ENCODE measurements at regions not wholly inside any gene's neighbourhood (a gene's known extent, or its start where the extent isn't known, plus 50 kb on each side); places are given as distances from the start of the nearest gene placed in this dataset.

GRCh38 chrX:3257471-3257870 lies 89.0 kb downstream of the MXRA5 start:
- DNase-seq: no peak

- no peak for DNase-seq
Observed at GRCh38 chrX:3256868-3257267, 89.6 kb downstream of the MXRA5 start.

- no peak for DNase-seq
Observed at GRCh38 chrX:3252744-3253143, 93.7 kb downstream of the MXRA5 start.

GRCh38 chrX:3250966-3251365 lies 95.5 kb downstream of the MXRA5 start:
- DNase-seq: no peak

- no peak for DNase-seq
Observed at GRCh38 chrX:3244955-3245354, 101.5 kb downstream of the MXRA5 start.

GRCh38 chrX:3244203-3244743 lies 102.2 kb downstream of the MXRA5 start:
- DNase-seq: peak; percentile 75

- DNase-seq: no peak
Observed at GRCh38 chrX:3232262-3232923, 114.1 kb downstream of the MXRA5 start.

GRCh38 chrX:3231766-3232165 lies 114.7 kb downstream of the MXRA5 start:
- DNase-seq: no peak

GRCh38 chrX:3230496-3230895 lies 116.0 kb downstream of the MXRA5 start:
- no peak for DNase-seq

- DNase-seq: no peak
Observed at GRCh38 chrX:3227526-3227925, 118.9 kb downstream of the MXRA5 start.

GRCh38 chrX:3226087-3226486 lies 120.4 kb downstream of the MXRA5 start:
- DNase-seq: no peak

GRCh38 chrX:3221643-3222042 lies 124.8 kb downstream of the MXRA5 start:
- DNase-seq: no peak

- DNase-seq: no peak
Observed at GRCh38 chrX:3219667-3220066, 126.8 kb downstream of the MXRA5 start.

- DNase-seq: no peak
Observed at GRCh38 chrX:3219231-3219630, 127.2 kb downstream of the MXRA5 start.

- no peak for DNase-seq
Observed at GRCh38 chrX:3218442-3218841, 128.0 kb downstream of the MXRA5 start.

GRCh38 chrX:3216581-3217180 lies 129.8 kb downstream of the MXRA5 start:
- DNase-seq: no peak

GRCh38 chrX:3215249-3215648 lies 131.2 kb downstream of the MXRA5 start:
- DNase-seq: no peak

GRCh38 chrX:3206314-3206713 lies 140.1 kb downstream of the MXRA5 start:
- no peak for DNase-seq

- no peak for DNase-seq
Observed at GRCh38 chrX:3204606-3205005, 141.8 kb downstream of the MXRA5 start.

- DNase-seq: no peak
Observed at GRCh38 chrX:3195845-3196244, 150.6 kb downstream of the MXRA5 start.

GRCh38 chrX:3192835-3193234 lies 151.6 kb downstream of the ARSF start:
- DNase-seq: no peak

- no peak for DNase-seq
Observed at GRCh38 chrX:3191796-3192195, 150.5 kb downstream of the ARSF start.

GRCh38 chrX:3191201-3191600 lies 149.9 kb downstream of the ARSF start:
- no peak for DNase-seq

GRCh38 chrX:3184176-3184930 lies 143.1 kb downstream of the ARSF start:
- DNase-seq: no peak
